ENCODE measurements at regions not wholly inside any gene's neighbourhood (a gene's known extent, or its start where the extent isn't known, plus 50 kb on each side); places are given as distances from the start of the nearest gene placed in this dataset.

GRCh38 chr1:78227705-78228635 is 182.2 kb downstream of the GIPC2 start:
- peaks cover 2% of the 10 kb centered on the region for H3K27me3 ChIP-seq (ENCODE audit: insufficient read depth, poor library complexity, severe bottlenecking)
- no peak overlapping the region for H3K4me3 ChIP-seq (replicated peaks; ENCODE audit: insufficient read depth, low read length)
- TF ChIP-seq GABPA (IDR thresholded peaks at IDR 0.05; ENCODE audit: low read depth), result no peak
- TF ChIP-seq POLR2AphosphoS5 (IDR thresholded peaks at IDR 0.05; ENCODE audit: low read depth), result no peak
- no peak for TF ChIP-seq REST (IDR thresholded peaks at IDR 0.05; ENCODE audit: insufficient replicate concordance, low read depth)
- TF ChIP-seq SPI1 (IDR thresholded peaks at IDR 0.05; ENCODE audit: borderline replicate concordance, low read depth), result no peak
- TF ChIP-seq CTCF (IDR thresholded peaks at IDR 0.05; ENCODE audit: insufficient read depth, low read length), result no peak
- no peak for DNase-seq (ENCODE audit: low read depth in 1 of 2, low spot score in 1 of 2)
- H3K27ac ChIP-seq (replicated peaks), result no peak overlapping the region

GRCh38 chr1:78229344-78229743 is 183.6 kb downstream of the GIPC2 start:
- Histone ChIP-seq H3K4me3 (replicated peaks; ENCODE audit: insufficient read depth, low read length) (no peak overlapping the region), H3K27me3 (ENCODE audit: insufficient read depth, poor library complexity, severe bottlenecking) (peaks cover 2% of the 10 kb centered on the region), H3K27ac (replicated peaks) (no peak overlapping the region)
- no peak for DNase-seq (ENCODE audit: low read depth in 1 of 2, low spot score in 1 of 2)
- TF ChIP-seq GABPA (IDR thresholded peaks at IDR 0.05; ENCODE audit: low read depth), result no peak
- no peak for TF ChIP-seq CTCF (IDR thresholded peaks at IDR 0.05; ENCODE audit: insufficient read depth, low read length)
- no peak for TF ChIP-seq POLR2AphosphoS5 (IDR thresholded peaks at IDR 0.05; ENCODE audit: low read depth)
- TF ChIP-seq REST (IDR thresholded peaks at IDR 0.05; ENCODE audit: insufficient replicate concordance, low read depth), result no peak
- TF ChIP-seq SPI1 (IDR thresholded peaks at IDR 0.05; ENCODE audit: borderline replicate concordance, low read depth), result no peak

GRCh38 chr1:78231477-78231876 is 185.7 kb downstream of the GIPC2 start:
- TF ChIP-seq GABPA (IDR thresholded peaks at IDR 0.05; ENCODE audit: low read depth) (no peak), POLR2AphosphoS5 (IDR thresholded peaks at IDR 0.05; ENCODE audit: low read depth) (no peak), CTCF (IDR thresholded peaks at IDR 0.05; ENCODE audit: insufficient read depth, low read length) (no peak), REST (IDR thresholded peaks at IDR 0.05; ENCODE audit: insufficient replicate concordance, low read depth) (no peak), SPI1 (IDR thresholded peaks at IDR 0.05; ENCODE audit: borderline replicate concordance, low read depth) (no peak)
- no peak overlapping the region for H3K27ac ChIP-seq (replicated peaks)
- DNase-seq (ENCODE audit: low read depth in 1 of 2, low spot score in 1 of 2), result no peak
- no peak overlapping the region for H3K4me3 ChIP-seq (replicated peaks; ENCODE audit: insufficient read depth, low read length)
- no peaks in the 10 kb centered on the region for H3K27me3 ChIP-seq (ENCODE audit: insufficient read depth, poor library complexity, severe bottlenecking)

Data from HL-60 (cell line).